ENCODE measurements at regions not wholly inside any gene's neighbourhood (a gene's known extent, or its start where the extent isn't known, plus 50 kb on each side); places are given as distances from the start of the nearest gene placed in this dataset.

GRCh38 chr6:51360287-51360686, 541.6 kb downstream of the TFAP2B start:
- Mint-ChIP-seq H3K4me3 (no peak overlapping the region), H3K4me1 (ENCODE audit: unreplicated experiment) (peaks cover 3% of the 10 kb centered on the region), H3K9me3 (peaks cover 11% of the 10 kb centered on the region), H3K27ac (no peak overlapping the region), H3K27me3 (no peaks in the 10 kb centered on the region), H3K36me3 (no peaks in the 10 kb centered on the region)
- TF ChIP-seq CTCF (conservative IDR thresholded peaks at IDR 0.05): no peak
- DNase-seq (ENCODE audit: extremely low spot score, unreplicated experiment): no peak

- Mint-ChIP-seq H3K4me3 (no peak overlapping the region), H3K36me3 (no peaks in the 10 kb centered on the region), H3K27ac (no peak overlapping the region)
Measured at GRCh38 chr6:51365566-51365965, 546.9 kb downstream of the TFAP2B start.

GRCh38 chr6:51369485-51369884, 550.8 kb downstream of the TFAP2B start:
- Mint-ChIP-seq H3K27me3 (peaks cover 3% of the 10 kb centered on the region), H3K4me1 (ENCODE audit: unreplicated experiment) (no peaks in the 10 kb centered on the region)

More at GRCh38 chr6:51365566-51365965, 546.9 kb downstream of the TFAP2B start:
- Mint-ChIP-seq H3K4me1 (ENCODE audit: unreplicated experiment) (peaks cover 3% of the 10 kb centered on the region), H3K9me3 (peaks cover 5% of the 10 kb centered on the region), H3K27me3 (peaks cover 3% of the 10 kb centered on the region)
- no peak for TF ChIP-seq CTCF (conservative IDR thresholded peaks at IDR 0.05)
- no peak for DNase-seq (ENCODE audit: extremely low spot score, unreplicated experiment)

GRCh38 chr6:51382847-51383246, 564.2 kb downstream of the TFAP2B start:
- TF ChIP-seq CTCF (conservative IDR thresholded peaks at IDR 0.05): no peak
- no peak overlapping the region for H3K4me3 Mint-ChIP-seq
- no peaks in the 10 kb centered on the region for H3K36me3 Mint-ChIP-seq
- H3K27me3 Mint-ChIP-seq: no peaks in the 10 kb centered on the region
- peaks cover 13% of the 10 kb centered on the region for H3K9me3 Mint-ChIP-seq
- H3K4me1 Mint-ChIP-seq (ENCODE audit: unreplicated experiment): peaks cover 7% of the 10 kb centered on the region
- no peak overlapping the region for H3K27ac Mint-ChIP-seq
- DNase-seq (ENCODE audit: extremely low spot score, unreplicated experiment): no peak

More at GRCh38 chr6:51369485-51369884, 550.8 kb downstream of the TFAP2B start:
- DNase-seq (ENCODE audit: extremely low spot score, unreplicated experiment): no peak
- Mint-ChIP-seq H3K9me3 (peaks cover 4% of the 10 kb centered on the region), H3K36me3 (no peaks in the 10 kb centered on the region), H3K4me3 (no peak overlapping the region), H3K27ac (no peak overlapping the region)
- TF ChIP-seq CTCF (conservative IDR thresholded peaks at IDR 0.05): no peak

- H3K4me1 Mint-ChIP-seq (ENCODE audit: unreplicated experiment): peaks cover 8% of the 10 kb centered on the region
- H3K9me3 Mint-ChIP-seq: peaks cover 13% of the 10 kb centered on the region
- TF ChIP-seq CTCF (conservative IDR thresholded peaks at IDR 0.05): no peak
- H3K4me3 Mint-ChIP-seq: no peak overlapping the region
- no peak overlapping the region for H3K27ac Mint-ChIP-seq
- no peaks in the 10 kb centered on the region for H3K27me3 Mint-ChIP-seq
- no peak for DNase-seq (ENCODE audit: extremely low spot score, unreplicated experiment)
- H3K36me3 Mint-ChIP-seq: no peaks in the 10 kb centered on the region
Measured at GRCh38 chr6:51384736-51385135, 566.1 kb downstream of the TFAP2B start.

- Mint-ChIP-seq H3K9me3 (peaks cover 8% of the 10 kb centered on the region), H3K36me3 (no peaks in the 10 kb centered on the region), H3K4me3 (no peak overlapping the region), H3K4me1 (ENCODE audit: unreplicated experiment) (peaks cover 8% of the 10 kb centered on the region), H3K27ac (no peak overlapping the region), H3K27me3 (no peaks in the 10 kb centered on the region)
- DNase-seq (ENCODE audit: extremely low spot score, unreplicated experiment): no peak
- TF ChIP-seq CTCF (conservative IDR thresholded peaks at IDR 0.05): no peak
Measured at GRCh38 chr6:51386347-51386836, 567.7 kb downstream of the TFAP2B start.
